HEK293T (cell line): ENCODE measurements at regions not wholly inside any gene's neighbourhood (a gene's known extent, or its start where the extent isn't known, plus 50 kb on each side); places are given as distances from the start of the nearest gene placed in this dataset.

Source experiments
- BHLHE40 ChIP-seq: fragments of 450-650 bp; IDR thresholded peaks from 2 replicates; pipeline ENCODE4 v1.6.1; 2016; ENCODE audit warnings: mild to moderate bottlenecking, moderate library complexity, borderline replicate concordance
- CTBP1 ChIP-seq: fragments of 450-650 bp; IDR thresholded peaks from 2 replicates; pipeline ENCODE4 v1.6.1; 2016; ENCODE audit warnings: borderline replicate concordance
- ELF4 ChIP-seq: fragments of 450-650 bp; IDR thresholded peaks from 2 replicates; pipeline ENCODE4 v1.6.1; 2017; ENCODE audit warnings: antibody characterized with exemption
- FOXA1 ChIP-seq: fragments of 450-650 bp; IDR thresholded peaks from 2 replicates; pipeline ENCODE4 v1.6.1; 2016; ENCODE audit warnings: mild to moderate bottlenecking
- FOXK2 ChIP-seq: fragments of 450-650 bp; IDR thresholded peaks from 2 replicates; pipeline ENCODE4 v1.6.1; 2016; ENCODE audit warnings: mild to moderate bottlenecking
- FOXM1 ChIP-seq: fragments of 450-650 bp; IDR thresholded peaks from 2 replicates; pipeline ENCODE4 v1.6.1; 2017; ENCODE audit warnings: mild to moderate bottlenecking, borderline replicate concordance
- HDGF ChIP-seq: fragments of 450-650 bp; IDR thresholded peaks from 2 replicates; pipeline ENCODE4 v1.6.1; 2017; ENCODE audit warnings: antibody characterized with exemption, borderline replicate concordance
- L3MBTL2 ChIP-seq: fragments of 450-650 bp; conservative IDR thresholded peaks from 2 replicates; pipeline ENCODE4 v1.6.1; 2016; ENCODE audit warnings: mild to moderate bottlenecking
- LEF1 ChIP-seq: fragments of 450-650 bp; IDR thresholded peaks from 2 replicates; pipeline ENCODE4 v1.6.1; 2017; ENCODE audit warnings: mild to moderate bottlenecking, borderline replicate concordance
- NFRKB ChIP-seq: fragments of 450-650 bp; IDR thresholded peaks from 2 replicates; pipeline ENCODE4 v1.6.1; 2016; ENCODE audit warnings: mild to moderate bottlenecking, moderate library complexity
- SP1 ChIP-seq: fragments of 450-650 bp; IDR thresholded peaks from 2 replicates; pipeline ENCODE4 v1.6.1; 2017
- SUZ12 ChIP-seq: fragments of 450-650 bp; IDR thresholded peaks from 2 replicates; pipeline ENCODE4 v1.6.1; 2016; ENCODE audit warnings: mild to moderate bottlenecking
- TARDBP ChIP-seq: fragments of 450-650 bp; IDR thresholded peaks from 2 replicates; pipeline ENCODE4 v1.6.1; 2016
- TF ChIP-seq, protein P1 (sequence below): fragments of 450-650 bp; IDR thresholded peaks from 2 replicates; pipeline ENCODE4 v1.6.1; 2016

DNA sequence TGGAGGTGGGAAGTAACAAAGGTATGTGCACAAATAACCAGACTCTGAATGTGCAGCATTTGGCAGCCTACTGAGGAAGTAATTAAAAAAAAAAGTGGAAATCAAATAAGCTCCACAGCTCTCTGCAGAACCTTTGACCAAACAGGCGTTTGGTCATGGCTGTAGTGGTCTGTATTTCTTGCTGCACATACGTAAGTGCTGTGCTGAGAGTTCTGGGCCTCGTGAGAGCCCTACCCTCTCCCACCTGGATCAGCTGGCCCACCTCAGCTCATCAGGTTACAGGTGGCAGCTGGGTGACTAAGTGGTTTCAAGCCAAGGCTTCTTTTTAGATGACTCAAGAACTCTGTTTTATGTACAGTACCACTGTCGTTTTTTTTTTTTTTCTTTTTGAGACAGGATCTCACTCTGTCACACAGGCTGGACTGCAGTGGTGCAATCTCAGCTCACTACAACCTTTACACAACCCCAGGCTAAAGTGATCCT lies 178.2 kb upstream of the KLF6 start:
- TF ChIP-seq SUZ12 (no peak), FOXA1 (no peak), NFRKB (no peak), FOXK2 (no peak), FOXM1 (no peak), SP1 (no peak), ELF4 (no peak), TARDBP (no peak), LEF1 (no peak), HDGF (no peak), BHLHE40 (no peak), L3MBTL2 (no peak), CTBP1 (no peak)
- TF ChIP-seq, protein P1, sequence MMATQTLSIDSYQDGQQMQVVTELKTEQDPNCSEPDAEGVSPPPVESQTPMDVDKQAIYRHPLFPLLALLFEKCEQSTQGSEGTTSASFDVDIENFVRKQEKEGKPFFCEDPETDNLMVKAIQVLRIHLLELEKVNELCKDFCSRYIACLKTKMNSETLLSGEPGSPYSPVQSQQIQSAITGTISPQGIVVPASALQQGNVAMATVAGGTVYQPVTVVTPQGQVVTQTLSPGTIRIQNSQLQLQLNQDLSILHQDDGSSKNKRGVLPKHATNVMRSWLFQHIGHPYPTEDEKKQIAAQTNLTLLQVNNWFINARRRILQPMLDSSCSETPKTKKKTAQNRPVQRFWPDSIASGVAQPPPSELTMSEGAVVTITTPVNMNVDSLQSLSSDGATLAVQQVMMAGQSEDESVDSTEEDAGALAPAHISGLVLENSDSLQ, result no peak
